Loucy (cell line): ENCODE measurements at regions not wholly inside any gene's neighbourhood (a gene's known extent, or its start where the extent isn't known, plus 50 kb on each side); places are given as distances from the start of the nearest gene placed in this dataset.

ENCODE experiments used
- CTCF ChIP-seq: fragments of 200-600 bp; sonication (generic); conservative IDR thresholded peaks from 2 replicates; pipeline ENCODE4 v1.5.1; 2014; ENCODE audit warnings: mild to moderate bottlenecking, antibody characterized with exemption, low read length
- EZH2phosphoT487 ChIP-seq: fragments of 200-600 bp; IDR thresholded peaks from 2 replicates; pipeline ENCODE4 v1.6.1; 2018; ENCODE audit warnings: antibody characterized with exemption, mild to moderate bottlenecking, moderate library complexity, borderline replicate concordance

GRCh38 chr5:109921735-109922380, 232.1 kb downstream of the MAN2A1 start:
- TF ChIP-seq CTCF = no peak
- TF ChIP-seq EZH2phosphoT487 = no peak
